Adrenal gland (tissue), 5 donors: ENCODE measurements at regions not wholly inside any gene's neighbourhood (a gene's known extent, or its start where the extent isn't known, plus 50 kb on each side); places are given as distances from the start of the nearest gene placed in this dataset.

ENCODE experiments used
- CTCF ChIP-seq, 6 experiments: fragments of 450-650 bp in 4 of 6; fragments of 200-600 bp in 2 of 6; sonication (generic) in 1 of 6; IDR thresholded peaks; 1 replicate in 5 of 6; 2 replicates in 1 of 6; pipeline versions ENCODE4 v1.5.1 to v1.8.0; 2016 to 2021; ENCODE audit warnings: antibody characterized with exemption in 6 of 6, mild to moderate bottlenecking in 2 of 6, moderate library complexity in 1 of 6
- POLR2A ChIP-seq, 2 donors: fragments of 450-650 bp; IDR thresholded peaks; one replicate each; pipeline ENCODE4 v1.6.1; 2017; ENCODE audit warnings: antibody characterized with exemption in 2 of 2, mild to moderate bottlenecking in 2 of 2, moderate library complexity in 1 of 2
- donor health status: DM: no; HTN: no; CAD: no.

- TF ChIP-seq CTCF (IDR thresholded peaks at IDR 0.05) (no peak), POLR2A (IDR thresholded peaks at IDR 0.05) (no peak)
These were observed 257.3 kb downstream of the PTBP2 start for GRCh38 chr1:96978901-96979300.
